HUES6 (cell line): ENCODE measurements at regions not wholly inside any gene's neighbourhood (a gene's known extent, or its start where the extent isn't known, plus 50 kb on each side); places are given as distances from the start of the nearest gene placed in this dataset.
"Not testable (repeated sequence)": the region's sequence is repeated elsewhere in the genome, so short reads cannot be mapped to it uniquely, and the experiment has no call there.

Experiments
- H3K27ac ChIP-seq: 2 replicates; pipeline ENCODE4 v1.7.0; 2013; ENCODE audit warnings: low read depth, mild to moderate bottlenecking, low read length, inconsistent platforms
- H3K27me3 ChIP-seq: 2 replicates; pipeline ENCODE4 v1.6.1; 2013; ENCODE audit warnings: low read length; ENCODE audit not compliant: control insufficient read depth, insufficient read depth
- H3K36me3 ChIP-seq: 2 replicates; pipeline ENCODE4 v1.6.1; 2013; ENCODE audit warnings: low read length; ENCODE audit not compliant: control insufficient read depth, insufficient read depth
- H3K4me1 ChIP-seq: 2 replicates; pipeline ENCODE4 v1.6.1; 2013; ENCODE audit warnings: low read length; ENCODE audit not compliant: control insufficient read depth, insufficient read depth
- H3K4me3 ChIP-seq: 2 replicates; pipeline ENCODE4 v1.5.1; 2013; ENCODE audit warnings: low read depth, low read length
- H3K9ac ChIP-seq: one replicate; pipeline ENCODE4 v1.6.1; 2013; ENCODE audit warnings: mild to moderate bottlenecking, low read length
- H3K9me3 ChIP-seq: 2 replicates; pipeline ENCODE4 v1.6.1; 2013; ENCODE audit warnings: low read depth, low read length; ENCODE audit not compliant: control insufficient read depth, insufficient read depth

DNA sequence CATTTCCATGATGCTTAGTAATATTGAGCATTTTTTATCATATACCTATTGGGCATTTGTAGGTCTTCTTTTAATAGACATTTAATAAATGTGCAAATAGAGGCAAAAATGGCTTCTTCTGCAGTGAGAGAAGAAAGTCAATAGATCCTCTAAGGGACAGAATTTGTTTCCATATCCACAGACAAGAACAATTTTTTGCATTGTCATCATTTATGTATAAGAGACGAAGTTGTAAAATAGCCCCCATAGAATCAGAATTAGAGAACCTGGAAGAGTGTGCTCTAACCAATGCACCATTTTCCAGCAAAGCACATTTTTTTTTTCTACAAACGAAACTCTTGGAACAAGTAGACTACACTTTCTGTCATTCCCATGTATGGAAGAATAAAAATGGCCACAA, 365.1 kb upstream of the PDE3A start:
- no peak overlapping the region for H3K27ac ChIP-seq
- no peaks in the 10 kb centered on the region for H3K4me1 ChIP-seq
- H3K9me3 ChIP-seq = no peaks in the 10 kb centered on the region
- no peak overlapping the region for H3K9ac ChIP-seq
- no peaks in the 10 kb centered on the region for H3K27me3 ChIP-seq
- no peaks in the 10 kb centered on the region for H3K36me3 ChIP-seq
- no peak overlapping the region for H3K4me3 ChIP-seq

DNA sequence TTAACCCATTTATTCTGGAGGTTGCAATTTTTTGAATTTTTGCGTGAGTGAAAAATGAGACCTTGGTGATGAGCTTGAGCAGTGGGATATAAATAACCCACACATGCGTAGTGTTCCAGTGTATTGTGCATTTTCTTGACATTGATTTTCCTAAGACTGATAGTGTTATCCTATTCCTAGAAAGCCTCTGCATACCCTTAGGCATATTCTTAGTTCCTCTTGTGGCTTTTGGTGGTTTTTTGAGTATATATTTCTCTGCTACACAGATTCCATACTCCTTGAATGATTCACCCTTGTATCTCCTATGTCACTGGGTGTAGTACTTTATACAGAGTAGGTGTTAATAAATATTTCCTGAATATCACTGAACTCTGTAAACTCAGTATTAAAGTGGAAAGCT, 363.4 kb upstream of the PDE3A start:
- H3K4me1 ChIP-seq = no peaks in the 10 kb centered on the region
- H3K9me3 ChIP-seq = no peaks in the 10 kb centered on the region
- no peaks in the 10 kb centered on the region for H3K36me3 ChIP-seq
- H3K4me3 ChIP-seq = no peak overlapping the region
- H3K27me3 ChIP-seq = no peaks in the 10 kb centered on the region
- H3K27ac ChIP-seq = no peak overlapping the region
- no peak overlapping the region for H3K9ac ChIP-seq

DNA sequence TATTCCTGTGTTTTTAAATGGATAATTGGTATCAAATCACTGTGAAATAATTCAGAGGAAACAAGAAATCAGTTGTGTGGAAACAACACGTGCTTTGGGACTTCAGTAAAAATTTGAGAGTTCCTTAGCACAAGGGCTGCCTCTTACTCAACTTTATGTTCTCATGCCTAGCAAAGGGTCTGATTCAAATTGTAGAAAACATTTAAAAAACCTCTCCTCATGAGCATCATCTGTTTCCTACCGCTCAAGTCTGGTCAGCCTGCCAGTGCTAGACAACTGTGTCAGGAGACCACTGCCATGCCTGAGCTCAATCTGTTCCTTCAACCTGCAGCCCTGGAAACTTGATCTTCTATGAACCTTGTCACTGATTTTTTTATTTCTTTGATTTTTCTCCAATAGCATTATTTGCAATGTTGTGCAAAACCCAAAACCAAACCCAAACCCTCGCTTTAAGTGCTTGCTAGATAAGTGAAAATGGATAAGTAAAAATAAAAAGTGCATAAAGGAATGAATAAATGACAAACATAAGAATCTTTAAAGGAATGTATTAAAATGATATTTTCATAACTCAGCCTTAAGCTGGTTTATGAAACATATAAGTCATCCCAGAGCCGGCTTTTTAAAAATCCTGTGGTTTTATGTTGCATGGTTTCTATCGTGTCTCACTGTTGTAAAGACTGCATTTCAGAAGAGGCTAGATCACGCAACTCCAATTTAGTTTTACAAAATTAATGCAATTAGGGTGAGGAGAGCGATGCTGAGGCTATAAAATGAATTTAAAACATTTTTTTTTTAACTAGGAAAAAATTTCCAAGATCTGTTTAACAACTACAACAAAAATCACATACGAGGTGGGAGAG, 361.2 kb upstream of the PDE3A start:
- no peaks in the 10 kb centered on the region for H3K4me1 ChIP-seq
- H3K27ac ChIP-seq = no peak overlapping the region
- no peaks in the 10 kb centered on the region for H3K27me3 ChIP-seq
- H3K9me3 ChIP-seq = 0 out of 2 replicates have a peak, but pooled peaks cover 4% of the 10 kb centered on the region
- H3K9ac ChIP-seq = no peak overlapping the region
- no peaks in the 10 kb centered on the region for H3K36me3 ChIP-seq
- no peak overlapping the region for H3K4me3 ChIP-seq

DNA sequence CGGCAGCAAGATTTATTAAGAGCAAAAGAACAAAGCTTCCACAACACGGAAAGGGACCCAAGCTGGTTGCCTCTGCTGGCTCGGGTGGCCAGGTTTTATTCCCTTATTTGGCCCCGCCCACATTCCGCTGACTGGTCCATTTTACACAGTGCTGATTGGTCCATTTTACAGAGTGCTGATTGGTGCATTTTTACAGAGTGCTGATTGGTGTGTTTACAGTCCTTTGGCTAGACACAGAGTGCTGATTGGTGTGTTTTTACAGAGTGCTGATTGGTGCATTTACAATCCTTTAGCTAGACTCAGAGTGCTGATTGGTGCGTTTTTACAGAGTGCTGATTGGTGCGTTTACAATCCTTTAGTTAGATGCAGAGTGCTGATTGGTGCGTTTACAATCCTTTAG, 358.4 kb upstream of the PDE3A start:
- not testable (repeated sequence) for H3K27ac ChIP-seq, H3K9ac ChIP-seq, H3K4me3 ChIP-seq, H3K9me3 ChIP-seq, H3K27me3 ChIP-seq, H3K36me3 ChIP-seq, H3K4me1 ChIP-seq

DNA sequence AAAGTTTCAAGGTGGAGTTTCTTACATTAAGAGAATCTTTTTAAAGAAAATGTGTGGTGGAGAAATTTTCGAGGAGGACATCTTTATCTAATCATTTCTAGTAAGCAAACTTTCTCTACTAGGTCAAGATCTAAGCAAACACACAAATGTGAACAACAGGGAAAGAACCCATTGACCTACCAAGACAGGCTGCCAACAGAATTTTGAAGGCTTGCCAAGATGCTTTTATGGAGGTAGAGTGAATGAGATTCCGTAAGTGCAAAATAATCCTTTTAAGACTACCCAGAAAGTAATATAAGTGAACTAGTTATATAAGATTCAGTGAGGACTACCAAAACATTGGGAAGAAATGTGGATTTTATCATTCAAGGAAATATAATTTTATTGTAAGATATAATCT, 357.1 kb upstream of the PDE3A start:
- Histone ChIP-seq H3K4me3 (no peak overlapping the region), H3K27ac (no peak overlapping the region), H3K4me1 (no peaks in the 10 kb centered on the region), H3K27me3 (no peaks in the 10 kb centered on the region), H3K9ac (no peak overlapping the region), H3K9me3 (0 out of 2 replicates have a peak, but pooled peaks cover 4% of the 10 kb centered on the region), H3K36me3 (no peaks in the 10 kb centered on the region)

DNA sequence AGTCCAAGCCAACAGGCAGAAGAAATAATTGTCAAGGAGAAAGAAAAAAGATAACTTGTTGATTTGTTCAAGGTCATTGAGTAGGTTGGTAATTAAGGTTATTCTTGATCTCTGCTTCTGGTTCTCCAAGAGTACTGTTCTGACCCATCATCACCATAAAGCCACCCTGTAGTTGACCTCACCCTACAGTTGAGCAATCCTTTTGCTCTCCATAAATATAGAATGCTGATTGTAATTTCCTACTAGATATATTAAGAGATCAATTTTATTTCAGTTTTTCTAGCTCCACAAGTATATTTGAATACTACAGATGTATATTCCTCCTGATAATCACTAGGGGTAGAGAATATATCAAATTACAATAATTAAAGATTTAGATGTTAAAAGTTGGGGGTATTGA, 350.5 kb upstream of the PDE3A start:
- H3K27me3 ChIP-seq = no peaks in the 10 kb centered on the region
- H3K27ac ChIP-seq = no peak overlapping the region
- no peaks in the 10 kb centered on the region for H3K4me1 ChIP-seq
- H3K9me3 ChIP-seq = no peaks in the 10 kb centered on the region
- H3K36me3 ChIP-seq = no peaks in the 10 kb centered on the region
- no peak overlapping the region for H3K4me3 ChIP-seq
- no peak overlapping the region for H3K9ac ChIP-seq

DNA sequence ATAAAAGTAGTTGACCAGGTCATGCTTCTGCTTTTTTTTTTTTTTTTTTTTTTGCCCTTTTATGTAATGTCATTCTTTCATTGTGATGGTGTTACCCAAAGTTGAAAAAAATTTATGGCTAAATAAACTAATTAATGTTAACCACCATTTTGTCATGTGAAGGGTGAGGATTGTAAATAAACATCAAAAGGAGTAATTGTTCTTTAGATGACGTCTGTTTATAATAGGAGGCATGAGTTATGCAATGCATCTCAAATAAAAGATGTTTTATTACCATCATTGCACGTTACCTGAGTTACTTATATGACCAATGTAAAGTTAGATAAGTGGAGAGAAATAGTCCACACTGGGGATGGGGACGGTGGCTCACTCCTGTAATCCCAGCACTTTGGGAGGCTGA, 349.9 kb upstream of the PDE3A start:
- H3K4me1 ChIP-seq = no peaks in the 10 kb centered on the region
- no peaks in the 10 kb centered on the region for H3K9me3 ChIP-seq
- no peaks in the 10 kb centered on the region for H3K36me3 ChIP-seq
- no peak overlapping the region for H3K4me3 ChIP-seq
- no peak overlapping the region for H3K9ac ChIP-seq
- no peak overlapping the region for H3K27ac ChIP-seq
- no peaks in the 10 kb centered on the region for H3K27me3 ChIP-seq

DNA sequence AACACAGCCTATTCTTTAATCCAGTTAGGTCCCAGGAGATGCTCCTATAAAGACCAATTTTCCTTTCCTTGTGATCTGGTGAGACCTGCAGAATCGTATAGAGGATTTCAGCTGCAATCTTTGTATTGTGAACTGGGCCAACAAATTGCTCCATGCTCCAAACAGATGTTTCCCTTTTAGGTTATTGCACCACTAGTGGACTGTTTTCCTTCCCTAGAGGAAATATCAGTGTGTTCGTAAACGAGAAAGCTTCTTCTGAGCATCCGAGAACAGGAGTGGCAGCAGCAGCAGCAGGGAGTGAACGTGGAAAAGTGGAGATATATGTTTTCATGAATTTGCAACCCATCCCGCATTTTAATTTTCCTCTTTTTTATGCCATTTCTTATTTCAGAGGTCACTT, 344.1 kb upstream of the PDE3A start:
- Histone ChIP-seq H3K4me3 (no peak overlapping the region), H3K27ac (no peak overlapping the region), H3K36me3 (no peaks in the 10 kb centered on the region), H3K4me1 (no peaks in the 10 kb centered on the region), H3K9ac (no peak overlapping the region), H3K27me3 (no peaks in the 10 kb centered on the region), H3K9me3 (no peaks in the 10 kb centered on the region)

DNA sequence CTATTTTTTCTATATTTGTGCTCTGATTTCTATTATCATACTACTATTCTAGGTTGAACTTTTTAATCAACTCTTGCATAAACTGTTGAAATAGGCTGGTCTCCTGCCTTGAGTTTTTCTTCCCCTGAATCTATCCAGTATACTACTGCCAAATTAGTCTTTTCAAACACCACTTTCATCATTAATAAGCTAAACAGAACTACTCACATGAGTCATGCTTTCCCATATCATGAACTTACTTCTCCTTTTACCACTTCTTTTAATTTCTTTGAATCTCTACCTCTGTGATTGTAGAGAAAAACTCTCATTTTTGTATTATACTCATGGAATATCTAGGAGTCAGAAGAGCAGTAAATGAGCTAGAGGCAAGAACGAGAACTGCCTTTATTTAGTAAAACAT, 340.3 kb upstream of the PDE3A start:
- no peak overlapping the region for H3K27ac ChIP-seq
- H3K9ac ChIP-seq = no peak overlapping the region
- H3K36me3 ChIP-seq = no peaks in the 10 kb centered on the region
- no peaks in the 10 kb centered on the region for H3K4me1 ChIP-seq
- no peaks in the 10 kb centered on the region for H3K9me3 ChIP-seq
- no peaks in the 10 kb centered on the region for H3K27me3 ChIP-seq
- H3K4me3 ChIP-seq = no peak overlapping the region

DNA sequence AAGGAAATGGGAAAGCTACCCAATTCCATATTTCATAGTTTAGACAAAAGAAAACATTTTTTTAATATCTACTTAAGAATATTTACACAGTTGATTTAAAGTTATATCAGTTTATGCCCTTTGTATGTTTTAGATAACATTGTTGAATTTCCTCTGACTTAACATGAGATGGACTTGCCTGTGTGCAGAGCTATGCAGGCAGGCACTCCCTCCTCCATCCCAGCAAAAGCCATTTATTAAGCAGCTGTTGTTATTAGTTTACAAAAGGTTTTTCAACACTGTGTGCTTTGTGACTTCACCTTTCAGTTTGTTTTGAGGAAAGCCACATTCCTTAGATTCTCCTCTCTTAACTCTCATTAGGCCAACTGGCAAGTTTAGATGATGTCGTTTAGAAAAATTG, 337.5 kb upstream of the PDE3A start:
- Histone ChIP-seq H3K27ac (no peak overlapping the region), H3K4me3 (no peak overlapping the region), H3K27me3 (no peaks in the 10 kb centered on the region), H3K9ac (no peak overlapping the region), H3K4me1 (no peaks in the 10 kb centered on the region), H3K36me3 (no peaks in the 10 kb centered on the region), H3K9me3 (no peaks in the 10 kb centered on the region)

DNA sequence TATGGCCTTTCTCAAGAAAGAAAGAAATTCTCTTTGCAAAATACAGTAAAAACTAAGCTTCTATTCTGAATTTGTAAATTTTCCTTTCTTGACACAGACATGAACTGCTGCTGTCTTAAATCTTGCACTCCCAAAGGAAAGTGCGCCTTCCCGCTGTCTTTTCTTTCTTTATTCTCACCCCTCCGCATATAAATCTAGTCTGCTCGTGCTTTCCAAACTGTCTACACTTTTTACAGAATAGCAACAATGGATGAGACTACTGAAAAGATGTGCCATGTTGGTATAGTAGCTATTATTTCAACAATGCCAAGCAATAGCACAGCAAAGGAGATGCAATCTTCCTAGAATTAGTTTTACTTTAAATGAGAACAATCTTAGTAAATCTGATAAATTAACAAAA, 328.8 kb upstream of the PDE3A start:
- H3K27ac ChIP-seq = no peak overlapping the region
- H3K4me3 ChIP-seq = no peak overlapping the region
- no peaks in the 10 kb centered on the region for H3K36me3 ChIP-seq
- H3K27me3 ChIP-seq = no peaks in the 10 kb centered on the region
- H3K9me3 ChIP-seq = no peaks in the 10 kb centered on the region
- H3K9ac ChIP-seq = no peak overlapping the region
- peaks cover 6% of the 10 kb centered on the region; the same call in 1 of the 2 replicates for H3K4me1 ChIP-seq
